ENCODE measurements at regions not wholly inside any gene's neighbourhood (a gene's known extent, or its start where the extent isn't known, plus 50 kb on each side); places are given as distances from the start of the nearest gene placed in this dataset.

DNA sequence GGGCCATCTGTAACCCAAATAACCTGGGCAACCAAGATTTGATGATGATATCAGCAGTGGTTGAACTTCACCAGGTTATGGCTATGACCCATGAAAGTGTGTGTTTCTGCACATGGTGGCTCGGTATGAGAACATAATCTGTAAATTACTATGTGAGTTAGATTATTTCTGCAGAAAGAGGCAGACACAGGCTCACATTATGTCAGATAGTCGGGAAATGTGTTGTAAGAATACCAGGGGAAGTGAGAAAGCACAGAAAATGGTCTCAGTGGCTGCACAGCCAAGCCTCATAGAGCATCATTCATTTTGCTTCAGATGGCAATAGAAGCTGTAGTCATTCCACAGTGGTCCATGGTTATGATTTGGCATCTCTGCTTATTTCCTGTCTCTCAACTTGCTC is 63.0 kb upstream of the RBPJ start:
- DNase-seq = no peak

DNA sequence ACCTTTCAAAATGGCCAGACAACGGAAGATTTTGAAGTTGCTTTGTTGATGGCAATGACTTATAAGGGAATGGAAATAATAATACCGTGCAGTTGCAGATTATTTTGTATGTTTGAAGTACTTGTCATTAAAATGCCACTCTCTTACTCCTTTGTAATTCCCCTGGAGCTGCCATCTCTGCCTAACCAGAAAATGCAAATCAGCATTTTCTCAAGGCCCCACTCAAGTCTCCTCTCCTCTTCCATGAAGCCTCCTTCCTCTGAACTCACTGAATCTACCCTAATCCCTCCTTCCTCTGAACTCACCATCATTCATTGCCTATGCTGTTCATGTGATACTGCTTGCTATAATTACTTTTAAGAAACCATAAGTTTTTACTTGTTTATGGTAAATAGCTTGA is 60.2 kb upstream of the RBPJ start:
- no peak for DNase-seq

DNA sequence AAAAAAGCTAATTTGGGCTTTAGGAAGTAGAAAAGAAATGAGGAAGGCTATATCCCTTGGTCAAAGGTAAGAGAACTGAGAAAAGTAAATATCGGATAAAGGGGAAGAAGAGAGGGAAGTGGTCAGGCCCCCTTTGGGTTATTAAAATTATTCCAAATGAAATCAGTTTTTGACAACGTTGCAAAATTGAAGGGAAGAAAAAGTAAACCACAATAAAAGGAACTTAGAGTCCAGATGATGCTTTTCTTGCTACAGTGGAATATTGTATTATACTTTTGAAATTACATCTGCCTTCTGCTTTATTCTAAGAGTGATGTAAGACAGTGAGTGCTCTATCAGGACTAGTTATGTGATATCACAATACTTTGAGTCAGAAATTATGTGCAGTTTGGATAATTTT is 59.4 kb upstream of the RBPJ start:
- DNase-seq = no peak

DNA sequence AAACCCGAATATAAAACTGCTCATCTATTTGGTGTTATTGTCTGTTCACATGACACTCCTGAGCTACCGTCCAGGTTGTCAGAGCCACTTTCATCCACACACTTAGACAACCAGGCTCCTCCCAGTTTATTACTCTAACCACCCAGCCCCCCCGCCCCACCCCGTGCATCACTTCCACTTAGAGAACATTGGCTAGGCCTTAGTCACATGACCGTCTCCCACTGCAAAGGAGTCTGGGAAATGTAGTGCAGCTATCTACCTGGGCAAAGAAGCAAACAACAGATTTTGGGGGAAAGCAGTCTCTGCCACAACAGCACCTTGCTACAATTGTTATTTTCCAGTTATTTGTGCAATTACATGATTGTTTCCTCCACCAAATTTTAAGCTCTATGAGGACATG is 57.6 kb upstream of the RBPJ start:
- DNase-seq = no peak

DNA sequence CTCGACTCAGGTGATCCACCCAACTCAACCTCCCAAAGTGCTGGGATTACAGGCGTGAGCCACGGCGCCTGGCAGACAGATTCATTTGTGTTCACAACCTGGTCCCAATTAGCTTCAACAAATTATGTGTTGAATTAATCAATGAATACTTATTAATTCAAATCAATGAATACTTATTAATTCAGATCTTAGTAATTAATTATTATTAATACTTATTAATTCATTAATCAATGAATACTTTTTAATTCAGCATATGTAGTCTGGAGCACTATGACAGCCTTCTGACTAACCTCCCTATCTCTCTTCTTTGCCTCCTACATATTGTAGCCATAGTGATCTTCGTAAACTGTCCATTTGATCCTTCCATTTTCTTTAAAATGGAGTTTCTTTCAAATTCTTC is 56.7 kb upstream of the RBPJ start:
- no peak for DNase-seq

DNA sequence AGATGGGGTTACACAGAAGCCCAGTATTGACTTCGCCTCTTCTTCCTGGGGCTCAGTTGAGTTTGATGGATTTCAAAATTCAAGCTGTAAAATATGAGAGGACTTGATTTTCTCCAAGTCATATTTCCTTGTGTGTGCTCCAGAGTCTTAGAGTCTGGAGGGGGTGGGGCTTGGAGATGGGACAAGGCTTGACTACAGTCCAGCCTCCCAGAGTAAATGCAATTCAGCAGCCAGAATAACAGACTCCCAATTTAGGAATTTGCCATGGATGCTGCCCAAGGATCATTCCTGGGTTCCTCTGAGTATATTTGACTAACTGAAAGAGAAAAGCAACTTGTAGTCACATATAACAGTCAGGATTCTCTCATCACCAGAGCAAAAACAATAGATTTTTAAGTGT is 53.7 kb upstream of the RBPJ start:
- no peak for DNase-seq

DNA sequence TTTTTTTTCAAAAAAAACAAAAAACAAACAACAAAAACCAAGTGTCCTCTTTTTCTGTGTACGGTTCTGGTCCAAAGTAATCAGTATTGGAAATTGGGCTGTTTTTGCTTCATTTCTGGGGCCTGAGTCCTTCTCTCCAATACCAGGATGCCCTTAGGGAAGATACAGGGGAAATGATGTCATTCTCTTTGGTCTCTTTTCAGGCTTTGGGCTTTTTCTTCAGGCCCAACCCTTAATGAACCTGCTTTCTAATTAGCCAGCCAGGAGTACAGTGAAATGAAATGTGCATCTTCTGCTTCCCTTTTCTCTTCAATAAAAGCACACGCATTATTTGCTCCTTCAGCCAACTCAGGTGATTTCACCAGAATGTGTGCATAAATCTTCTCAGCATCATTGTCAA is 52.6 kb upstream of the RBPJ start:
- DNase-seq = no peak

DNA sequence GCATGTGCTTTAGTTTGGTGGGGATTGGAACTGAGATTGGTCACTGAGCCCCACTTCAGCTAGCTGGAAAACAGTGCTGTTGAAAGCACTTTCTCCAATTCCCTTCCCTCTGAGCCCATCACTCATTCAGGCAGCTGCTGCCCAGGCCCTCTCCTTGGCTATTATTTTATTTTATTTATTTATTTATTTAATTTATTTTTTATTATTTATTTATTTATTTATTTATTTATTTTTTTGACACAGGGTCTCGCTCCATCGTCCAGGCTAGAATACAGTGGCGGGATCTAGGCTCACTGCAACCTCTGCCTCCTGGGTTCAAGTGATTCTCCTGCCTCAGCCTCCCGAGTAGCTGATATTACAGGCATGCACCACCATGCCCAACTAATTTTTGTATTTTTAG is 51.8 kb upstream of the RBPJ start:
- DNase-seq = no peak
